PC-3 (cell line): ENCODE measurements at regions not wholly inside any gene's neighbourhood (a gene's known extent, or its start where the extent isn't known, plus 50 kb on each side); places are given as distances from the start of the nearest gene placed in this dataset.

ENCODE experiments used
- EZH2 ChIP-seq: fragments of 300-600 bp; sonication (generic); IDR thresholded peaks from one replicate; pipeline ENCODE4 v1.6.1; 2017; ENCODE audit warnings: antibody characterized with exemption, mild to moderate bottlenecking, low read length; ENCODE audit not compliant: unreplicated experiment
- TF ChIP-seq, protein P1 (sequence below): fragments of 300-600 bp; sonication (generic); conservative IDR thresholded peaks from 2 replicates; pipeline ENCODE4 v1.5.1; 2017; ENCODE audit warnings: antibody characterized with exemption, low read depth, mild to moderate bottlenecking, low read length

- TF ChIP-seq, protein P1, sequence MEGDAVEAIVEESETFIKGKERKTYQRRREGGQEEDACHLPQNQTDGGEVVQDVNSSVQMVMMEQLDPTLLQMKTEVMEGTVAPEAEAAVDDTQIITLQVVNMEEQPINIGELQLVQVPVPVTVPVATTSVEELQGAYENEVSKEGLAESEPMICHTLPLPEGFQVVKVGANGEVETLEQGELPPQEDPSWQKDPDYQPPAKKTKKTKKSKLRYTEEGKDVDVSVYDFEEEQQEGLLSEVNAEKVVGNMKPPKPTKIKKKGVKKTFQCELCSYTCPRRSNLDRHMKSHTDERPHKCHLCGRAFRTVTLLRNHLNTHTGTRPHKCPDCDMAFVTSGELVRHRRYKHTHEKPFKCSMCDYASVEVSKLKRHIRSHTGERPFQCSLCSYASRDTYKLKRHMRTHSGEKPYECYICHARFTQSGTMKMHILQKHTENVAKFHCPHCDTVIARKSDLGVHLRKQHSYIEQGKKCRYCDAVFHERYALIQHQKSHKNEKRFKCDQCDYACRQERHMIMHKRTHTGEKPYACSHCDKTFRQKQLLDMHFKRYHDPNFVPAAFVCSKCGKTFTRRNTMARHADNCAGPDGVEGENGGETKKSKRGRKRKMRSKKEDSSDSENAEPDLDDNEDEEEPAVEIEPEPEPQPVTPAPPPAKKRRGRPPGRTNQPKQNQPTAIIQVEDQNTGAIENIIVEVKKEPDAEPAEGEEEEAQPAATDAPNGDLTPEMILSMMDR = no peak
- no peak for TF ChIP-seq EZH2
Observed at GRCh38 chr16:63975669-63976068, 1146.2 kb downstream of the CDH11 start.
